ENCODE measurements at regions not wholly inside any gene's neighbourhood (a gene's known extent, or its start where the extent isn't known, plus 50 kb on each side); places are given as distances from the start of the nearest gene placed in this dataset.
"Not testable (repeated sequence)": the region's sequence is repeated elsewhere in the genome, so short reads cannot be mapped to it uniquely, and the experiment has no call there.

DNA sequence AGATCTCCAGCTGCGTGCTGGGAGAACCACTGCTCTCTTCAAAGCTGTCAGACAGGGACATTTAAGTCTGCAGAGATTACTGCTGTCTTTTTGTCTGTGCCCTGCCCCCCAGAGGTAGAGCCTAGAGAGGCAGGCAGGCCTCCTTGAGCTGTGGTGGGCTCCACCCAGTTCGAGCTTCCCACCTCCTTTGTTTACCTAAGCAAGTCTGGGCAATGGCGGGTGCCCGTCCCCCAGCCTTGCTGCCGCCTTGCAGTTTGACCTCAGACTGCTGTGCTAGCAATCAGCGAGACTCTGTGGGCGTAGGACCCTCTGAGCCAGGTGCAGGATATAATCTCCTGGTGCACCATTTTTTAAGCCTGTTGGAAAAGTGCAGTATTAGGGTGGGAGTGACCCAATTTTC lies 128.6 kb downstream of the ACTR3 start:
- H3K36me3 Mint-ChIP-seq (ENCODE audit: low read depth); CTCF ChIA-PET; H3K27ac Mint-ChIP-seq; DNase-seq; H3K9me3 Mint-ChIP-seq; H3K4me3 Mint-ChIP-seq; POLR2A ChIA-PET; H3K4me1 Mint-ChIP-seq: not testable (repeated sequence)
- peaks cover 14% of the 10 kb centered on the region for H3K27me3 Mint-ChIP-seq

- POLR2A ChIA-PET: no interaction called here
- CTCF ChIA-PET: no interaction called here
Observed at GRCh38 chr2:114020668-114021067, 130.8 kb downstream of the ACTR3 start.

DNA sequence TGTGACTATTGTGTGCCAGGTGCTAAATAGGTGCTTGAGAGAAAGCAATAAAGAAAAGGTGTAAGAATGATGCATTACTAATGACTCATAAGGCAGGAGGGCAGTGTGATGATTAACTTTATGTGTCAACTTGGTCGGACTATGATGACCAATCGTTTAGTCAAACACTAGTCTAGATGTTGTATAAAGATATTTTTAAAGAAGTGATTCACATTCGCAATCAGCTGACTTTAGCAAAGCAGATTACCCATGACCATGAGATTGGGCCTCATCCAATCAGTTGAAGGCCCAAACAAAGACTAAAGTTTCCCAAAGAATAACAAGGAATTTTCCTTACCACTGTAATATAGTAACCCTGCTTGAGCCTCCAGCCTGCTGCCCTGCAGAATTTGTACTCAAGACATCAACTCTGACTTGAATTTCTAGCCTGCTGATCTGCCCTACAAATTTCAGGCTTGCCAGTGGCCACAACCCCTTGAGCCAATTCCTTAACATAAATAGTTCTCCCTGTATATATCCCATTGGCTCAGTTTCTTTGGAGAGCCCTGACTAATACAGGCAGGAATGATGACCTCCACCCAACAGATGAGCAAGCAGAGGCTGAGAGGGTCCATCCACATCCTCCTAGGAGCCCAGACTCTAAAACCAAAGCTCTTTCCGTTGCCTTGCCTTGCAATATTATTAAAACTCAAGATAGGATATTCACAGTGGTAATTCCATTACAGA lies 132.6 kb downstream of the ACTR3 start:
- Mint-ChIP-seq H3K27me3 (peaks cover 11% of the 10 kb centered on the region), H3K9me3 (peaks cover 3% of the 10 kb centered on the region), H3K27ac (no peak overlapping the region), H3K4me1 (no peaks in the 10 kb centered on the region), H3K4me3 (no peak overlapping the region), H3K36me3 (ENCODE audit: low read depth) (no peaks in the 10 kb centered on the region)
- DNase-seq: no peak
- ChIA-PET POLR2A (no interaction called here), CTCF (no interaction called here)

More at GRCh38 chr2:114020668-114021067, 130.8 kb downstream of the ACTR3 start:
- Mint-ChIP-seq H3K9me3 (peaks cover 3% of the 10 kb centered on the region), H3K27ac (no peak overlapping the region), H3K4me3 (no peak overlapping the region), H3K4me1 (no peaks in the 10 kb centered on the region), H3K36me3 (ENCODE audit: low read depth) (no peaks in the 10 kb centered on the region), H3K27me3 (peaks cover 14% of the 10 kb centered on the region)
- no peak for DNase-seq

DNA sequence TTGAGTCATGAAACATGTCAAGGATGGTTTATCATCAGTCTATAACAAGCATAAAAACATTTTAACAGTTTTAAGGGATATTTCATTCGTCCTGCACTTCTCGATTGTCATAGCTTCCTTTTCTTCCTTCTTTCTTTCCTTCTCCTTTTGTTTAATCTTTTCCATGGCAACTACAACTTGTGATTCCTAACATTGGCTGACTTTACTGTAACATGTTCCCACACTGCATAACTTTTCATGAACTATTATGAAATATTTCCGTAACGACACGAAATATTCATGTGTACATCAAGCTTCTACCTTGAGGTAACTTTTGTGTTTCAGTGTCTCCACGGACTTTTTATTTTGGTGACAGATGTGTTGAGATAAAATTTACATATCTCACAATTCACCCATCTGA lies 134.4 kb downstream of the ACTR3 start:
- Mint-ChIP-seq H3K4me3 (no peak overlapping the region), H3K4me1 (no peaks in the 10 kb centered on the region), H3K9me3 (peaks cover 3% of the 10 kb centered on the region), H3K36me3 (ENCODE audit: low read depth) (no peaks in the 10 kb centered on the region), H3K27me3 (peaks cover 16% of the 10 kb centered on the region), H3K27ac (no peak overlapping the region)
- no peak for DNase-seq
- CTCF ChIA-PET: no interaction called here
- POLR2A ChIA-PET: no interaction called here

GRCh38 chr2:114025030-114025429 lies 135.1 kb downstream of the ACTR3 start:
- no peak overlapping the region for H3K4me3 Mint-ChIP-seq
- CTCF ChIA-PET: interaction anchor here (0.6 kb wide), 1 partner anchor 45 kb away, joined by 6 read pairs; no protein-coding TSS in a partner anchor
- H3K9me3 Mint-ChIP-seq: peaks cover 3% of the 10 kb centered on the region
- no peaks in the 10 kb centered on the region for H3K36me3 Mint-ChIP-seq (ENCODE audit: low read depth)
- peaks cover 16% of the 10 kb centered on the region for H3K27me3 Mint-ChIP-seq
- POLR2A ChIA-PET: no interaction called here
- H3K4me1 Mint-ChIP-seq: no peaks in the 10 kb centered on the region
- DNase-seq: no peak
- H3K27ac Mint-ChIP-seq: no peak overlapping the region

DNA sequence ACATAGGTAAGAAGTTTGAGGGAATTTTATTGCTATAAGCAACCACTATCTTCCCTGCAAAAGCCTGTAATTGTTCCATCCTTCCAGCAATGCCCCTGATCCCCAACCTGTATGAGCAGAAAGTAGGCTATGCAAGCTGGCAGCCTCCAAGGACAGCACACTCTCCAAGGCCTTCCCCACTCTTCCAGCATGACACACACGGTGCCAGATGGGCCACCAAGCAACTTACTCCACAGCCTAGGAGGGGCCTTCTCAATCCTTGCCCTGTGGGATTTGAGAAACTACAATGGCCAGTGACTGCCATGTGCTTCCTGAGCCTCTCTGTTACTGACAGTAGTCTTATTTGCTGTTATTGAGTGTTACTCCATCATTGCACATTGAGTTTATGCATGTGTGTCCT lies 137.5 kb downstream of the ACTR3 start:
- no peaks in the 10 kb centered on the region for H3K4me1 Mint-ChIP-seq
- no peaks in the 10 kb centered on the region for H3K9me3 Mint-ChIP-seq
- no peak for DNase-seq
- ChIA-PET CTCF (no interaction called here), POLR2A (no interaction called here)
- peaks cover 5% of the 10 kb centered on the region for H3K27me3 Mint-ChIP-seq
- H3K4me3 Mint-ChIP-seq: no peak overlapping the region
- H3K27ac Mint-ChIP-seq: no peak overlapping the region
- no peaks in the 10 kb centered on the region for H3K36me3 Mint-ChIP-seq (ENCODE audit: low read depth)

DNA sequence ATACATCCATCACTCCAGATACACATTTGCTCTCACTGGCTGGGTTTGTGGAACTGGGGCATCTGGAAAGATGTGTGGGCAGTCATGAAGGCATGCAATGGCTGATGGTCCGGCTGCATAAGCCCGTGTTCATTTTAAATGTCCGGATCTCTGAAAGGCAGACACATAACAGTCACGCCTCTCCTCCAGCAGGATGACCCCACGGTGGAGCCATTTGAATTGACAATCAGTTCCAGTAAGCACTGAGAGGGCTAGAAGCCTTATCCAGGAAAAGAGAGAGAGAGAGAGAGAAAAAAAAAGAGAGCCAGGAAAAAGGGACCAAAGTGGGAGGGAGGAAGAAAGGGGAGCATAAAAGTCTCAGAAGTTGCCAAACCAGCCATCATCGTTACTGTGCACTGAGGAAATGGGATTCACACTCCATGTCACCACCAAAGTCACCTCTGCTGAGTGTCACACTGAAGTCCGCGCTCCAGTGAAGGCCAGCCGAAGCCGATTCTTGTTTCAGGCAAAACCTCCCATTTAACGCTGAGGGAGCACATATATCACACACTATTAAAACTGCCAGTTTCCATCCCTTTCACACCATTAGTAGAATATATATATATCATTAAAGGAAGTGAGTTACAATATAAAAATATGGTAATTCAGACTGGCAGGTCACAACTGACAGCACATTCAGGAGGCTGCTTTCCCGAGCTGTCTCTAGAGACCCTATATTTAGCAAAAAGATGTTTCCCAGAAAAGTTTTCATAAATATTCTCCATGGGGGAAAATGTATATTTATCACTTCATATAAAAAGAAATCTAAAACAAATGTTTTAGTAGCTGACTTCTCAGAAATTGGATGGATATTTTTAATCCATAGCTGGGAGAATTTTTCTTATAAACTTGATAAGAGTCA lies 142.0 kb downstream of the ACTR3 start:
- no peak overlapping the region for H3K27ac Mint-ChIP-seq

DNA sequence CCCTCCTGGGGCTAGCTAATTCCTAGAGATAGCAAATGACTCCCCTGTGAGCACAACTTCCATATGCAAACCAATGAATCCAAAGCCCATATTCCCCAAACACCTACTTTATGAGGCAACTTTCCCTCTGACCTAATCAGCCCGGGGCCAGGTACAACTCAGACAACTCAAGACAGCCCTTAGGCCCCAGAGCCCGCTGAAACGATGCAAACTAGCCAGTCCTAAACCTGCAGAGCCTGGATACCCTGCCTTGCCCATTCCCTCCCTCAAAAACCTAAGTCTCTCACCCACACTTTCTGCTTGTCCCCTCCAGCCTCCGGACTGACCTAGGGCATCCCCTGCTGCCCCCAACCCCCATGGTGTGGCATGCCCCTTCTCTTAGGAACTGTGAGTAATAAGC lies 142.8 kb downstream of the ACTR3 start:
- ChIA-PET POLR2A (no interaction called here), CTCF (no interaction called here)
- Mint-ChIP-seq H3K27ac (no peak overlapping the region), H3K36me3 (ENCODE audit: low read depth) (no peaks in the 10 kb centered on the region), H3K27me3 (peaks cover 25% of the 10 kb centered on the region), H3K9me3 (no peaks in the 10 kb centered on the region), H3K4me1 (no peaks in the 10 kb centered on the region), H3K4me3 (no peak overlapping the region)
- DNase-seq: no peak

More for the DNA sequence above, 142.0 kb downstream of the ACTR3 start:
- POLR2A ChIA-PET: no interaction called here
- H3K27me3 Mint-ChIP-seq: peaks cover 21% of the 10 kb centered on the region
- DNase-seq: no peak
- no peaks in the 10 kb centered on the region for H3K9me3 Mint-ChIP-seq
- no peaks in the 10 kb centered on the region for H3K36me3 Mint-ChIP-seq (ENCODE audit: low read depth)
- CTCF ChIA-PET: no interaction called here
- H3K4me1 Mint-ChIP-seq: no peaks in the 10 kb centered on the region
- no peak overlapping the region for H3K4me3 Mint-ChIP-seq

DNA sequence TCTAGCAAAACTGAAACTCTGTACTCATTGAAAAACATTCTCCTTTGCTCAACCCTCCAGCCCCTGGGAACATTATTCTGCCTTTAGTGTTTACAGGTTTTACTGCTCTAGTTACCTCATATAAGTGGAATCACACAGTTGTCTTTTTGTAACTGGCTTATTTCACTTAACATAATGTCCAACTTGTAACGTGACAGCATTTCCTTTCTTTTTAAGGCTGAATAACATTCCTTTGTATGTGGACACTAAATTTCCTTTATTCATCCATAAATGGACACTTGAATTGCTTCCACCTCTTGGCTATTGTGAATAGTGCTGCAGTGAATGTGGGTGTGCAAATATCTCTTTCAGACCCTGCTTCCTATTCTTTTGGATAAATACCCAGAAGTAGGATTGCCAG lies 144.9 kb downstream of the ACTR3 start:
- H3K9me3 Mint-ChIP-seq: no peaks in the 10 kb centered on the region
- no peak overlapping the region for H3K4me3 Mint-ChIP-seq

DNA sequence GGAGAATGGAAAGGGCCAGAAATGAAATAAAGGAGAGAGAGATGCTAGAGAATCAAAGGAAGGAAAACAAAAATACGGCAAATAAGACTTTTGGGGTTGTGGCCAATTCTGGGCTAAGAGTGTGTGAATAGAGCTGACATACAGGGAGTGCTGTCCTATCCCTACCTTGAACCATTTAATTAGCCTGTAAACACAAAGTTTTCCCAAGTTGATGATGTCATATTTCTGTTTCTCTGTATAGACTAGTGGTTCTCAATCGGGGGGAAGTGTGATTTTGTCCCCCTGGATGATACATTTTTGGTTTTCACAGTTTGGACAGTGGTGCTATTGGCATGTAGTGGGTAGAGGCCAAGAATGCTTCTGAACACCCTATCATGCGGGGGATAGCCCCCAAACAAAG lies 148.8 kb downstream of the ACTR3 start:
- DNase-seq: no peak
- H3K4me1 Mint-ChIP-seq: no peaks in the 10 kb centered on the region
- H3K27me3 Mint-ChIP-seq: peaks cover 20% of the 10 kb centered on the region
- H3K9me3 Mint-ChIP-seq: no peaks in the 10 kb centered on the region
- CTCF ChIA-PET: no interaction called here
- no peak overlapping the region for H3K4me3 Mint-ChIP-seq
- H3K36me3 Mint-ChIP-seq (ENCODE audit: low read depth): no peaks in the 10 kb centered on the region
- POLR2A ChIA-PET: no interaction called here
- H3K27ac Mint-ChIP-seq: no peak overlapping the region

More for the DNA sequence above, 144.9 kb downstream of the ACTR3 start:
- ChIA-PET CTCF (no interaction called here), POLR2A (no interaction called here)
- no peak for DNase-seq
- Mint-ChIP-seq H3K4me1 (no peaks in the 10 kb centered on the region), H3K27ac (no peak overlapping the region), H3K36me3 (ENCODE audit: low read depth) (no peaks in the 10 kb centered on the region), H3K27me3 (peaks cover 20% of the 10 kb centered on the region)

GRCh38 chr2:114039677-114040076 lies 149.8 kb downstream of the ACTR3 start:
- no peaks in the 10 kb centered on the region for H3K36me3 Mint-ChIP-seq (ENCODE audit: low read depth)
- no peak for DNase-seq
- no peak overlapping the region for H3K4me3 Mint-ChIP-seq
- no peak overlapping the region for H3K27ac Mint-ChIP-seq
- ChIA-PET POLR2A (no interaction called here), CTCF (no interaction called here)
- no peaks in the 10 kb centered on the region for H3K9me3 Mint-ChIP-seq
- H3K4me1 Mint-ChIP-seq: no peaks in the 10 kb centered on the region
- peaks cover 17% of the 10 kb centered on the region for H3K27me3 Mint-ChIP-seq

DNA sequence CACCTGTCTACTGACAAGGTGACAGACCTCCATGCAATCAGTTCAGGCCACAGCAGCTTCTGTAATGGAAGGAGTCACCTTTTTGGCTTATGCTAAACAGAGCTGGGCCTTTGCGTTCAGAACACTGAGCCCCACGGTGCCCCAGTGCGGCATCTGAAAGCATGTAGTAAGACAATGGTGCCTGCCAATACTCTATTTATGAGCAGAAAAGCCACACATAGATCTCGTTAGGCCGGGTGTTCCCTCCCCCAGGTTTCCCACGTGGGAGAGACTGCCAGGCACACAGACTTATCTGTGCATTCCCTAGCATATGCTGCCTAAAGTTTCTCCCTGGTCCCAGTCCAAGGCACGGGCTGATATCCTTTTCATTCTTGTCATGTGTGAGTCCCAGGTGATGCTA lies 150.9 kb downstream of the ACTR3 start:
- CTCF ChIA-PET: no interaction called here
- Mint-ChIP-seq H3K4me1 (no peaks in the 10 kb centered on the region), H3K36me3 (ENCODE audit: low read depth) (no peaks in the 10 kb centered on the region), H3K27me3 (peaks cover 12% of the 10 kb centered on the region), H3K9me3 (no peaks in the 10 kb centered on the region), H3K4me3 (no peak overlapping the region), H3K27ac (no peak overlapping the region)
- POLR2A ChIA-PET: no interaction called here
- no peak for DNase-seq

GRCh38 chr2:114044985-114045384 lies 155.1 kb downstream of the ACTR3 start:
- no peaks in the 10 kb centered on the region for H3K36me3 Mint-ChIP-seq (ENCODE audit: low read depth)
- CTCF ChIA-PET: no interaction called here

DNA sequence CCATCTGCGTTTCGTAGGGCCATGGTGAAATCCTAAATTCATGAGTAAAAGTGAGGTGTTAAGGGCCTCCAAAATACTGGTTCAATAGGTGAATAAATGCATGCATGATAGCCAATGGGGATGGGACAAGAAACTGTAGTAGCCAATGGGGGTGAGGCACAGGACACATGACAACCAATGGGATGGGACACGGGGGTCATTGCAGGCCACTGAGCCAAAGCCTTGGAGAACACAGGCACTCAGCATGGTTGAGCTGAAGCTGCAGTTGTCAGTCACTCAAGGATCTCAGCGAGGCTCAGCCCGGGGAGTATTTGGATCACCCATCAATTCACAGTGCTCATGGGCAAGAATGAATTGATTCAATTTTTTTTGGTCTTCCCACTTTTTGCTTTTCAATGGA lies 156.5 kb downstream of the ACTR3 start:
- ChIA-PET CTCF (no interaction called here), POLR2A (no interaction called here)
- DNase-seq: no peak
- Mint-ChIP-seq H3K27me3 (no peaks in the 10 kb centered on the region), H3K4me3 (no peak overlapping the region), H3K27ac (no peak overlapping the region), H3K36me3 (ENCODE audit: low read depth) (no peaks in the 10 kb centered on the region), H3K4me1 (no peaks in the 10 kb centered on the region), H3K9me3 (no peaks in the 10 kb centered on the region)

More at GRCh38 chr2:114044985-114045384, 155.1 kb downstream of the ACTR3 start:
- H3K4me3 Mint-ChIP-seq: no peak overlapping the region
- no peaks in the 10 kb centered on the region for H3K4me1 Mint-ChIP-seq
- no peak overlapping the region for H3K27ac Mint-ChIP-seq
- no peaks in the 10 kb centered on the region for H3K9me3 Mint-ChIP-seq
- POLR2A ChIA-PET: no interaction called here
- DNase-seq: no peak
- H3K27me3 Mint-ChIP-seq: no peaks in the 10 kb centered on the region
